ENCODE measurements at regions not wholly inside any gene's neighbourhood (a gene's known extent, or its start where the extent isn't known, plus 50 kb on each side); places are given as distances from the start of the nearest gene placed in this dataset.

DNA sequence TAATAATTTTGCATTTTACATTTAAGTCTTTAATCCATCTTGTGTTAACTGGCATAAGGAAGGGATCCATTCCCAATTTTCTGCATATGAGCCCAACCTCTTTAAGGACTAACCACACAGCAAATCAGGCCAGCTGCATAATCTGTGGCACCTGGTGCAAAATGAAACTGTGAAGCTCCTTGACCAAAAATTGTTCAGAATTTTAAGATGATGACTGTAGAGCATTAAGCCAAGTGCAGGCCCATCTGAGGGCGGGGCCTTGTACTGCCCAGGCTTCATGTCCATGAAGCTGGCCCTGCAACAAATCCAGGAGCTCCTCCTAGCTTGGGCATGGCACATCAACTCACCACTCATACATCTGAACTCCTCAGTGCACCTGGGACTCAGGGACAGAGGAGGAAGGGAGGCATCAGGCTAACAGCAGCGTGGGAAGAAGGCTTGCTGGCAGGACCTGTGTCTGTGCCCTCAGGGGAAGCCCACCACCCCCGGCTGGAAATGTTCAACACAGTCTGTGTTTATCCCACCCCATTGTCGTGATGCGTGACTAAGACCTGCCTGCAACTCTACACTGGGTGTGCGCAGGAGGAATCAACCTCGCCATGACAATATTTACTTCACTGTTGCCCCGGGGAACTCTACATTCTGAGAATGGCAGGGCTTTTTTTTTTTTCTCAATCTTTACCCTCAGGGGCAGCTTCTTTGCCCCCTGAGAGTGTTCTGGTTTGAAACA is 128.9 kb upstream of the SIX2 start:
- H3K4me3 Mint-ChIP-seq: no peak overlapping the region
- H3K9me3 Mint-ChIP-seq: no peaks in the 10 kb centered on the region
- no peak overlapping the region for H3K27ac Mint-ChIP-seq
- no peaks in the 10 kb centered on the region for H3K4me1 Mint-ChIP-seq (ENCODE audit: low read depth)
- no peaks in the 10 kb centered on the region for H3K36me3 Mint-ChIP-seq (ENCODE audit: low read depth)
- DNase-seq: no peak
- H3K27me3 Mint-ChIP-seq: peaks cover 41% of the 10 kb centered on the region

DNA sequence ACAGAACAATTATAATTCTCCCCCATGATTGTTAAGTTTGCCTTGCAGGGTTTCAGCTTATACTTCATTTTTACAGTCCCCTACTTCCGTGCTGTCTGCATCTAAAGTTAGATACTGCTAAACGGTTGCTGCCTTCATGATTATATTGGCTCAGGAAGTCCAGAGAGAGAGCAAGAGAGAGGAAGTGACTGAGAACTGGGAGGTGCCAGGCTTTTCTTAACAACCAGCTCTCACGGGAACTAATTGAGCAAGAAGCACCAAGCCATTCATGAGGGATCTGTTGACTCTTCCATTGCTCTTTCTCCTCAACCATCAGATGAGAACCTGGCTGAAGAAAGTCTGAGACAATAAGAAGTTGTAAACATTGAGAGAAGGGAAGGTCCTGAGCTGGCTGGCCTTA is 125.5 kb upstream of the SIX2 start:
- Mint-ChIP-seq H3K27ac (no peak overlapping the region), H3K36me3 (ENCODE audit: low read depth) (no peaks in the 10 kb centered on the region), H3K9me3 (no peaks in the 10 kb centered on the region), H3K4me1 (ENCODE audit: low read depth) (no peaks in the 10 kb centered on the region), H3K4me3 (no peak overlapping the region), H3K27me3 (peaks cover 14% of the 10 kb centered on the region)
- no peak for DNase-seq

DNA sequence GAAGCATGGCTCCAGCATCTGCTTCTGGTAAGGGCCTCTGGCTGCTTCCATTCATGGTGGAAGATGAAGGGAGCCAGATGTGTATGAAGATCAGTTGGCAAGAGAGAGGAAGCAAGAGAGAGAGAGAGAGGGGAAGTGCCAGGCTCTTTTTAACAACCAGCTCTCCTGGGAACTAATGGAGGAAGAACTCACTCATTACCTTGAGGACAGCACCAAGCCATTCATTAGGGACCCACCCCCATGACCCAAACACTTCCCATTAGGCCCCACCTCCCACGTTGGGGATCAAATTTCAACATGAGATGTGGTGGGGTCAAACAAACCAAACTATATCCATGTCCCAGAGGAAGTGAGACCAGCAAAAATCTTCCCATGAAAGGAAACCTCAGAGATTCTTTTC is 124.8 kb upstream of the SIX2 start:
- no peaks in the 10 kb centered on the region for H3K36me3 Mint-ChIP-seq (ENCODE audit: low read depth)
- no peak overlapping the region for H3K27ac Mint-ChIP-seq
- peaks cover 13% of the 10 kb centered on the region for H3K27me3 Mint-ChIP-seq
- no peak overlapping the region for H3K4me3 Mint-ChIP-seq
- H3K4me1 Mint-ChIP-seq (ENCODE audit: low read depth): no peaks in the 10 kb centered on the region
- no peak for DNase-seq
- no peaks in the 10 kb centered on the region for H3K9me3 Mint-ChIP-seq

GRCh38 chr2:45132551-45132950 is 123.3 kb upstream of the SIX2 start:
- Mint-ChIP-seq H3K4me1 (ENCODE audit: low read depth) (no peaks in the 10 kb centered on the region), H3K4me3 (no peak overlapping the region), H3K9me3 (no peaks in the 10 kb centered on the region), H3K36me3 (ENCODE audit: low read depth) (no peaks in the 10 kb centered on the region), H3K27ac (no peak overlapping the region), H3K27me3 (peaks cover 13% of the 10 kb centered on the region)
- no peak for DNase-seq

DNA sequence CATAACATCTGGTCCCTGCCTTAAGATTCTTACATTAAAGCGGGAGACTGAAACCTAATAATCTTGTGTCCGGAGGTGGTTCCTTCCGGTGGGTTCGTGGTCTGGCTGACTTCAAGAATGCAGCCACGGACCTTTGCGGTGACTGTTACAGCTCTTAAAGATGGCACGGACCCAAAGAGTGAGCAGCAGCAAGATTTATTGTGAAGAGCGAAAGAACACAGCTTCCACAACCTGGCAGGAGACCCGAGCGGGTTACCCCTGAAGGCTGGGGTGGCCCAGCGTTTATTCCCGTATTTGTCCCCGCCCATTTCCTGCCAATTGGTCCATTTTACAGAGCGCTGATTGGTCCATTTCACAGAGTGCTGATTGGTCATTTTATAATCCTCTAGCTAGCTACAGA is 122.3 kb upstream of the SIX2 start:
- Mint-ChIP-seq H3K4me1 (ENCODE audit: low read depth) (no peaks in the 10 kb centered on the region), H3K27me3 (peaks cover 8% of the 10 kb centered on the region), H3K27ac (no peak overlapping the region), H3K4me3 (no peak overlapping the region), H3K36me3 (ENCODE audit: low read depth) (no peaks in the 10 kb centered on the region), H3K9me3 (no peaks in the 10 kb centered on the region)
- DNase-seq: no peak

DNA sequence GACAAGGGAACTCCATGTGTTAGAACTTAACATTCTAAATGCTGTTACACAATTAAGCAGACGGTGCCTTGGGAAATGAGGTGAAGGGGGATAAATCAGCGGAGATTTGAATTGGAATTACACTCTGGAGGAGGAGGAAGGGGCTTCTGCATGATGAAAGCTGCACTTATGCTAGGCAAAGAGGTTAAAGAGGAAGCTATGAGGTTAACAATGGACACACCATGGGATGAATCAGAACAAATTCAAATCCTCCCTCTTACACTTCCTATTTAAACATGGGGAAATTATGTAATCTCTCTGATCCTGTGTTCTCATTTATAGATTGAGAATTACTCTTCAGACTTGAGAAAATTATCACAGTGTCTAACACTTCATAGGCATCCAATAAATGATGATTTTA is 121.5 kb upstream of the SIX2 start:
- no peak overlapping the region for H3K4me3 Mint-ChIP-seq
- no peak overlapping the region for H3K27ac Mint-ChIP-seq
- H3K36me3 Mint-ChIP-seq (ENCODE audit: low read depth): no peaks in the 10 kb centered on the region
- no peak for DNase-seq
- peaks cover 3% of the 10 kb centered on the region for H3K27me3 Mint-ChIP-seq
- no peaks in the 10 kb centered on the region for H3K9me3 Mint-ChIP-seq
- no peaks in the 10 kb centered on the region for H3K4me1 Mint-ChIP-seq (ENCODE audit: low read depth)

DNA sequence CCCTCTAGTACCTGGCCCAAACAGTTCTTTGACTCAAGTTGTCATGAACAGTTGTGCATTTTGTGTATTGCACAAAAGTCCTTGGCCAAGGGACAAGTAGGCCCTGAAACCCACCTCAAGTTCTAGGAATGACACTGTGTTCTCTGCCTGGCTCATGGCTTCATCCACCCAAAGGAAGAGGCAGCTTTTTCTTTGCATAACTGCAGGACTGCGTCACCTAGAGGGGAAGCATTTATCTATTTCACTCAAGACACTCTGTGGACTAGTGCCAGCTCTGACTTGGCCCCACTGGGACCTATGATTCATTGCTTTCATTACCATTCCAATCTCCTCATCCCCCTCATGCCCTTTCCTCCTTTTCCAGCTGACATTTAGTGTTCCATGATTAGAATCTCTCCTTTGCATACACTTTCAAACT is 119.3 kb upstream of the SIX2 start:
- Mint-ChIP-seq H3K27me3 (no peaks in the 10 kb centered on the region), H3K4me3 (no peak overlapping the region), H3K4me1 (ENCODE audit: low read depth) (no peaks in the 10 kb centered on the region)

GRCh38 chr2:45127891-45128290 is 118.6 kb upstream of the SIX2 start:
- H3K9me3 Mint-ChIP-seq: no peaks in the 10 kb centered on the region
- H3K27ac Mint-ChIP-seq: no peak overlapping the region
- no peaks in the 10 kb centered on the region for H3K4me1 Mint-ChIP-seq (ENCODE audit: low read depth)
- no peak for DNase-seq
- H3K36me3 Mint-ChIP-seq (ENCODE audit: low read depth): no peaks in the 10 kb centered on the region
- no peak overlapping the region for H3K4me3 Mint-ChIP-seq
- H3K27me3 Mint-ChIP-seq: no peaks in the 10 kb centered on the region

More for the DNA sequence above, 119.3 kb upstream of the SIX2 start:
- H3K9me3 Mint-ChIP-seq: no peaks in the 10 kb centered on the region
- no peak overlapping the region for H3K27ac Mint-ChIP-seq
- H3K36me3 Mint-ChIP-seq (ENCODE audit: low read depth): no peaks in the 10 kb centered on the region
- no peak for DNase-seq

DNA sequence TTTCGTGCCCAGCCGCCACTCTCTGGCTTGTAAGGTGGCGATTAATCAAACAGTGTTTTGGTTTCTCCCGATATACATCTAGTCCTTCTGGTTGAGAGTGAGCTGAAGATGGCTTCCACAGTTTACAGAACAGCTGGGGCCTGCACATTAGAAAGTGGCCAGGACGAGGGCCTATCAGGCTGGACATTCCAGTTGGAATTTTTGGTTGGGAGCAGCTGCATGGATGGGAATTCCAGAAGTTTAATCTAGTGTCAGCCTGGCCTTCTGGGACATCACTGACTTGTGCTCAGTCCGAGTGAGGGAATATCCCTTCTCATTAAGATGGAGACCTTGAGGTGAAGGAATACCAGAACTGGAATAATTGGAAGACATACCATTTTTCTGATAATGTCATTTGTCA is 118.1 kb upstream of the SIX2 start:
- Mint-ChIP-seq H3K27me3 (no peaks in the 10 kb centered on the region), H3K4me3 (no peak overlapping the region), H3K9me3 (no peaks in the 10 kb centered on the region), H3K4me1 (ENCODE audit: low read depth) (no peaks in the 10 kb centered on the region), H3K36me3 (ENCODE audit: low read depth) (no peaks in the 10 kb centered on the region), H3K27ac (no peak overlapping the region)
- no peak for DNase-seq

- H3K9me3 Mint-ChIP-seq: no peaks in the 10 kb centered on the region
- no peak overlapping the region for H3K27ac Mint-ChIP-seq
- H3K27me3 Mint-ChIP-seq: no peaks in the 10 kb centered on the region
- no peaks in the 10 kb centered on the region for H3K4me1 Mint-ChIP-seq (ENCODE audit: low read depth)
- H3K4me3 Mint-ChIP-seq: no peak overlapping the region
- DNase-seq: no peak
- no peaks in the 10 kb centered on the region for H3K36me3 Mint-ChIP-seq (ENCODE audit: low read depth)
Observed at GRCh38 chr2:45125232-45125631, 116.0 kb upstream of the SIX2 start.

GRCh38 chr2:45124456-45124855 is 115.2 kb upstream of the SIX2 start:
- Mint-ChIP-seq H3K27ac (no peak overlapping the region), H3K4me1 (ENCODE audit: low read depth) (no peaks in the 10 kb centered on the region), H3K4me3 (no peak overlapping the region), H3K9me3 (no peaks in the 10 kb centered on the region), H3K36me3 (ENCODE audit: low read depth) (no peaks in the 10 kb centered on the region), H3K27me3 (no peaks in the 10 kb centered on the region)
- DNase-seq: no peak

DNA sequence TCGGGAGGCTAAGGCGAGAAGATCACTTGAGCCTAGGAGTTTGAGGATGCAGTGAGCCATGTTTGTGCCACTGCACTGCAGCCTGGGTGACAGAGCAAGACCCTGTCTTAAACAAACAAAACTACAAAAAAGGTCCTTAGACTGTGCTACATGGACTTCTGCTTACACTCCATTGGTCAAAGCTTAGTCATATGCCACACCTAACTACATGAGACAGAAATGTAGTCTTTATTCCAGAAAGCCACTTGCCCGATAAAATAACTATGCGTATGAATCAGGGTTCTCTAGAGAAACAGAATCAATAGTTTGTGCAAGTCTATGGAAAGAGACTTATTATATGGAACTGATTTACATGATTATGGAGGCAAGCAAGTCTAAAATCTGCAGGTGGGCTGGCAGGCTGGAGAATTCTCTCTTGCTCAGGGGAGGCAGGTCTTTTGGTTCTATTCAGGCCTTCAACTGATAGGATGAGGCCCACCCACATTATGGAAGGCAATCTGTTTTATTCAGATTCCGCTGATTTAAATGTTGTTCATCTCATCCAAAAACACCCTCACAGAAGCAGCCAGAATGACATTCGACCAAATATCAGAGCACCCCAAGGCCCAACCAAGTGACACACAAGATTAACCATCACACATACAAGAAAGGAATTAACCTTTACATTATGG is 114.4 kb upstream of the SIX2 start:
- no peak overlapping the region for H3K27ac Mint-ChIP-seq
- no peaks in the 10 kb centered on the region for H3K36me3 Mint-ChIP-seq (ENCODE audit: low read depth)
- H3K27me3 Mint-ChIP-seq: no peaks in the 10 kb centered on the region
- H3K4me3 Mint-ChIP-seq: no peak overlapping the region
- no peak for DNase-seq
- no peaks in the 10 kb centered on the region for H3K4me1 Mint-ChIP-seq (ENCODE audit: low read depth)
- H3K9me3 Mint-ChIP-seq: no peaks in the 10 kb centered on the region

- H3K27me3 Mint-ChIP-seq: no peaks in the 10 kb centered on the region
- H3K4me1 Mint-ChIP-seq (ENCODE audit: low read depth): no peaks in the 10 kb centered on the region
- no peak overlapping the region for H3K4me3 Mint-ChIP-seq
- DNase-seq: no peak
- no peaks in the 10 kb centered on the region for H3K9me3 Mint-ChIP-seq
- no peaks in the 10 kb centered on the region for H3K36me3 Mint-ChIP-seq (ENCODE audit: low read depth)
- no peak overlapping the region for H3K27ac Mint-ChIP-seq
Observed at GRCh38 chr2:45123065-45123464, 113.8 kb upstream of the SIX2 start.

GRCh38 chr2:45121236-45121927 is 112.1 kb upstream of the SIX2 start:
- Mint-ChIP-seq H3K4me3 (no peak overlapping the region), H3K27me3 (no peaks in the 10 kb centered on the region)
- no peak for DNase-seq

DNA sequence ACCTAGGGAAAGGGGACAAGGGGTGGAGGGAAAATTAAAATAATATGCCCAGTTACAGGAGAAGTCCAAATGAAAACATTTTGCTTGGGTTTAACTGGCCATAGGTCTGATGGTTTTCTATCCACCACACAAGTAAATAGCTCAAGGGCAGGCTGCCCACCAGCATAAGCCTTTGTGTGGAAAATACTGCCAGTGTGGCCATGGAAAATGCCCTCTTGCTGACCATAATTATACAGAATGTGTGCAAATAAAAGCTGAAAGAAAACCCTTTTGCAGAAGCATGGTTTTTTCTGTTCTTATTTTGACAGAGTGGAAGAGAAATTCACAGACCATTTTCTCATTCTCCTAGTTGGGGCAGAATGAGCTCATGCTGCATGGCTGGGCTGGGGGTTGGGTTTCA is 111.3 kb upstream of the SIX2 start:
- Mint-ChIP-seq H3K27ac (no peak overlapping the region), H3K27me3 (no peaks in the 10 kb centered on the region), H3K9me3 (no peaks in the 10 kb centered on the region), H3K4me3 (no peak overlapping the region), H3K4me1 (ENCODE audit: low read depth) (no peaks in the 10 kb centered on the region), H3K36me3 (ENCODE audit: low read depth) (no peaks in the 10 kb centered on the region)
- no peak for DNase-seq

More at GRCh38 chr2:45121236-45121927, 112.1 kb upstream of the SIX2 start:
- Mint-ChIP-seq H3K36me3 (ENCODE audit: low read depth) (no peaks in the 10 kb centered on the region), H3K27ac (no peak overlapping the region), H3K4me1 (ENCODE audit: low read depth) (no peaks in the 10 kb centered on the region), H3K9me3 (no peaks in the 10 kb centered on the region)

Measured in activated T-cell treated with anti-CD3 and anti-CD28 coated beads, Interleukin-2, amount 50 U/mL, for 24 hours (primary cell).